Lower lobe of right lung (tissue), 2 donors: ENCODE measurements at regions not wholly inside any gene's neighbourhood (a gene's known extent, or its start where the extent isn't known, plus 50 kb on each side); places are given as distances from the start of the nearest gene placed in this dataset.
"Not testable (repeated sequence)": the region's sequence is repeated elsewhere in the genome, so short reads cannot be mapped to it uniquely, and the experiment has no call there.

Source experiments
- ATAC-seq, 2 donors: fragments of 200-7000 bp; cut with Tn5 transposase; one replicate each; pipeline ENCODE4 v1.9.1; 2020 to 2022; ENCODE audit warnings: mild to moderate bottlenecking in 2 of 2, moderate library complexity in 2 of 2
- DNase-seq: peaks from one replicate; pipeline ENCODE4 v3.0.0-alpha.2; 2020
- H3K27ac ChIP-seq: fragments of 200-600 bp; one replicate; pipeline ENCODE4 v1.8.0; 2022
- H3K27me3 ChIP-seq: fragments of 200-600 bp; one replicate; pipeline ENCODE4 v1.8.0; 2022; ENCODE audit warnings: low read depth
- H3K36me3 ChIP-seq: fragments of 200-600 bp; one replicate; pipeline ENCODE4 v1.8.0; 2022; ENCODE audit warnings: mild to moderate bottlenecking
- H3K4me1 ChIP-seq: fragments of 200-600 bp; one replicate; pipeline ENCODE4 v1.8.0; 2022
- H3K4me3 ChIP-seq: fragments of 200-600 bp; one replicate; pipeline ENCODE4 v1.8.0; 2022; ENCODE audit warnings: mild to moderate bottlenecking
- H3K9me3 ChIP-seq: fragments of 200-600 bp; one replicate; pipeline ENCODE4 v1.8.0; 2022
- CTCF ChIP-seq: fragments of 200-600 bp; IDR thresholded peaks from one replicate; pipeline ENCODE4 v1.8.0; 2022; ENCODE audit warnings: antibody characterized with exemption, mild to moderate bottlenecking
- intact Hi-C: fragments of 100-400 bp; cut with DNase I; formaldehyde crosslinking; loops from one replicate; pipeline ENCODE4 v1.11.0; 2022
- donor health status: DM: no; HTN: yes; CAD: no; lungs with severe emphysema.

GRCh38 chr11:134987223-134987768, 575.3 kb upstream of the B3GAT1 start:
- ATAC-seq (no peak), DNase-seq (no peak)
- Histone ChIP-seq H3K4me3 (no peak overlapping the region), H3K27ac (no peak overlapping the region), H3K4me1 (no peaks in the 10 kb centered on the region), H3K36me3 (no peaks in the 10 kb centered on the region), H3K27me3 (no peaks in the 10 kb centered on the region), H3K9me3 (no peaks in the 10 kb centered on the region)
- intact Hi-C loops, result no loop called here
- no peak for TF ChIP-seq CTCF

- Histone ChIP-seq H3K27ac (no peak overlapping the region), H3K9me3 (no peaks in the 10 kb centered on the region), H3K4me1 (no peaks in the 10 kb centered on the region), H3K36me3 (no peaks in the 10 kb centered on the region), H3K4me3 (no peak overlapping the region), H3K27me3 (no peaks in the 10 kb centered on the region)
- ATAC-seq, result no peak
- no peak for DNase-seq
- intact Hi-C loops, result no loop called here
- no peak for TF ChIP-seq CTCF
Observed at GRCh38 chr11:134984421-134984820, 572.4 kb upstream of the B3GAT1 start.

GRCh38 chr11:134982432-134982831, 570.4 kb upstream of the B3GAT1 start:
- intact Hi-C loops, H3K36me3 ChIP-seq, DNase-seq, H3K9me3 ChIP-seq, ATAC-seq, H3K4me1 ChIP-seq, H3K4me3 ChIP-seq, H3K27me3 ChIP-seq, H3K27ac ChIP-seq: not testable (repeated sequence)

GRCh38 chr11:134981835-134982234, 569.8 kb upstream of the B3GAT1 start:
- Histone ChIP-seq H3K4me1 (no peaks in the 10 kb centered on the region), H3K36me3 (no peaks in the 10 kb centered on the region), H3K27me3 (no peaks in the 10 kb centered on the region), H3K4me3 (no peak overlapping the region), H3K27ac (no peak overlapping the region), H3K9me3 (no peaks in the 10 kb centered on the region)
- intact Hi-C loops, result no loop called here
- DNase-seq (no peak), ATAC-seq (no peak)
- TF ChIP-seq CTCF, result no peak

- peak in 1 of 2 donors; percentile 37 for ATAC-seq
- no peaks in the 10 kb centered on the region for H3K36me3 ChIP-seq
- intact Hi-C loops, result no loop called here
- H3K9me3 ChIP-seq, result no peaks in the 10 kb centered on the region
- DNase-seq, result no peak
- H3K27ac ChIP-seq, result no peak overlapping the region
- no peak for TF ChIP-seq CTCF
- no peak overlapping the region for H3K4me3 ChIP-seq
- H3K27me3 ChIP-seq, result no peaks in the 10 kb centered on the region
- no peaks in the 10 kb centered on the region for H3K4me1 ChIP-seq
Observed at GRCh38 chr11:134980819-134981710, 569.0 kb upstream of the B3GAT1 start.

- ATAC-seq, H3K4me3 ChIP-seq, H3K9me3 ChIP-seq, intact Hi-C loops, H3K27me3 ChIP-seq, H3K4me1 ChIP-seq, DNase-seq, H3K36me3 ChIP-seq, H3K27ac ChIP-seq: not testable (repeated sequence)
Observed at GRCh38 chr11:134979089-134979457, 567.0 kb upstream of the B3GAT1 start.
